ENCODE measurements at regions not wholly inside any gene's neighbourhood (a gene's known extent, or its start where the extent isn't known, plus 50 kb on each side); places are given as distances from the start of the nearest gene placed in this dataset.
A peak's percentile ranks its signal among the peaks of the same experiment; 100 is the strongest.

- no peak overlapping the region for H3K4me3 ChIP-seq (ENCODE audit: low read length in 2 of 2)
- no peaks in the 10 kb centered on the region for H3K36me3 ChIP-seq (ENCODE audit: control insufficient read depth in 2 of 2, insufficient read depth in 2 of 2, low read length in 2 of 2)
- H3K27me3 ChIP-seq (ENCODE audit: control insufficient read depth in 1 of 2, insufficient read depth in 2 of 2, low read length in 2 of 2), result no peaks in the 10 kb centered on the region
- no peaks in the 10 kb centered on the region for H3K4me1 ChIP-seq (ENCODE audit: control insufficient read depth, insufficient read depth, low read length)
- H3K9ac ChIP-seq (ENCODE audit: low read length in 2 of 2), result no peak overlapping the region
- no peak overlapping the region for H3K27ac ChIP-seq (ENCODE audit: low read length)
- no peaks in the 10 kb centered on the region for H3K9me3 ChIP-seq (ENCODE audit: control insufficient read depth in 2 of 2, low read length in 2 of 2)
These were observed 268.3 kb downstream of the SNX13 start for GRCh38 chr7:17671956-17672355.

DNA sequence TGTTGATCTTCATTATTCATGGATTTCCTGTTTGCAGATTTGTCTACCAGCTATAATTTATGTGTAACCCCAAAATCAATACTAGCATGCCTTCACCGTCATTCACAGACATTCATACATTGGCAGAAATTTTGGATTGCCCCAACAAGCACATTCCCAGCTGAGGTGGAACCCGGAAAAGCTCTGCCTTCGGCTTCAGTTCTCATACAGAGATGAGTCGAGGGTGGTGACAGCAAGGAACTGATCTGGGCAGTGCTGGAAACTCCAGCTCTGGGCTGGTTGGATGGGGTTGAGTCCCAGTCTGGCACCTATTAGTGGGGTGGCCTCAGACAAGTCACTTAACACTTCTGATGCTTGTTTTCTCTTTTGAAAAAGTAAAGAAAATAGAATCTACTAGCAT lies 267.5 kb downstream of the SNX13 start:
- H3K36me3 ChIP-seq (ENCODE audit: control insufficient read depth in 2 of 2, insufficient read depth in 2 of 2, low read length in 2 of 2), result no peaks in the 10 kb centered on the region
- no peak overlapping the region for H3K27ac ChIP-seq (ENCODE audit: low read length)
- H3K9ac ChIP-seq (ENCODE audit: low read length in 2 of 2), result no peak overlapping the region
- H3K4me3 ChIP-seq (ENCODE audit: low read length in 2 of 2), result no peak overlapping the region
- H3K27me3 ChIP-seq (ENCODE audit: control insufficient read depth in 1 of 2, insufficient read depth in 2 of 2, low read length in 2 of 2), result no peaks in the 10 kb centered on the region
- H3K9me3 ChIP-seq (ENCODE audit: control insufficient read depth in 2 of 2, low read length in 2 of 2), result no peaks in the 10 kb centered on the region
- H3K4me1 ChIP-seq (ENCODE audit: control insufficient read depth, insufficient read depth, low read length), result no peaks in the 10 kb centered on the region

DNA sequence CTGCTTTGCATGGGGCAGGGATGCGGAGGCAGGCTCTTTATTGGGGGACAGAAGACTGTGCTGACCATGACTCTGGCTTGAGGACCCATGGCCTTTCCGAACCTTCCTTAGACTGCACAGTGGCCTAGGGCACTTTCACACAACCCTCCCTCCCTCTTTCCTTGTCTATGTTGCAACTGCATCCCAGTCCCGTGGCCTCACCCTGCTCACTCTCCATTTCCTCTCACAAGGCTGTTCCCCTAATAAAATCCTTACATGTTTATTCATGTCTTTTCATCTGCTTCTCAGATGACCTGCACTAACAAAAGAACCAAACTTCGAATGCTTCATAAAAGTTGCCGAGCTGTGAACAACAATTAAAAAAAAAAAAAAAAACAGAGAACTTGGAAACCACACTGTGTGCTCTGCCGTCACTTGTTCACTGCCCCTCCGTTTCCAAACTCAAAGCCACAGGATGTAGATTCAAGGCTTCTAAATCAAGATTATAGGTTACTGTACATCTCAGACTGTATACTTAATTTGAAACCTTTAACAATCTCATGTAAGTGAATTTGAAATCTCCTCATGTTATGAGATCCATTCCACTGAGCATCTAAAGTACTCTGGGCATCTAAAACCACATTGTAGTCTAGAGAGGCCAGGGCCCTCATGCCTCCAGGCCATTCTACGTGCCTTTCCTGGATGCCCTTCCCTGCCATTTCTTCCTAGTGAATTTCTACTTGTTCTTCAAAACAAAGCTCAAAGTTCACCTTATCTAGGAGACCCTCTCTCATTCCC lies 265.9 kb downstream of the SNX13 start:
- no peak overlapping the region for H3K9ac ChIP-seq (ENCODE audit: low read length in 2 of 2)
- no peak overlapping the region for H3K27ac ChIP-seq (ENCODE audit: low read length)
- H3K4me3 ChIP-seq (ENCODE audit: low read length in 2 of 2), result no peak overlapping the region
- H3K4me1 ChIP-seq (ENCODE audit: control insufficient read depth, insufficient read depth, low read length), result no peaks in the 10 kb centered on the region
- H3K27me3 ChIP-seq (ENCODE audit: control insufficient read depth in 1 of 2, insufficient read depth in 2 of 2, low read length in 2 of 2), result no peaks in the 10 kb centered on the region
- no peaks in the 10 kb centered on the region for H3K36me3 ChIP-seq (ENCODE audit: control insufficient read depth in 2 of 2, insufficient read depth in 2 of 2, low read length in 2 of 2)
- H3K9me3 ChIP-seq (ENCODE audit: control insufficient read depth in 2 of 2, low read length in 2 of 2), result no peaks in the 10 kb centered on the region

DNA sequence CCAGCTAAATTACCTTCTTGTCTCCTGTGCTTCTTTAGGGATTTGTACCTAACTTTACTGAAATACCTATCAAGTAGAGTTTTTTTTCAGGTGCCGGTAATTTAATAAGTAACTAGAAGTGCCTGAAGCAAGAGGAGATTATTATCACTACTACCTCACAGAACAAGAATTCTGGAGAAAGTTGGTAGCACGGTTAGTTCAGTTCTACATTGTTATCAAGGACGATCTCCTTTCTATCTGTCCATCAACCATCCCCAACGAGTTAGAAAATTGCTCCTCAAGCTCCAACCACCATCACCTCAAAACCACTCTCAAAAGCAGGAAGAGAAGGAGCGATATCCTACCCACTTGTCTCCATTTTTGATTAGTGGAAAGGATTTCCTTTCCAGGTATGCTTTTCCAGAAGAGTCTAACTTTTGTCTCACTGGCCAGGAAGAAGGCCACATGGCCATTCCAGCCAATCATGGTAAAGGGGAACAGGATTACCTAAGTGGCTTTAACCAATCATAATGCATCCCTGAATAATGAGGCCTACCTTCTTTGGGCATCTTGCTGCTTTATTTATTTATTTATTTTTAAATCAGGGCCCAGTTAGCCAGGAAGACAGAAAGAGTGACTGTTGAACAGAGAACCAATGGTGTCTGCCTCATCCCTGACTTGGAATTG lies 265.2 kb downstream of the SNX13 start:
- Histone ChIP-seq H3K27me3 (ENCODE audit: control insufficient read depth in 1 of 2, insufficient read depth in 2 of 2, low read length in 2 of 2) (peaks cover 0 to 2% of the 10 kb centered on the region in 2 donors), H3K4me3 (ENCODE audit: low read length in 2 of 2) (no peak overlapping the region), H3K27ac (ENCODE audit: low read length) (no peak overlapping the region), H3K4me1 (ENCODE audit: control insufficient read depth, insufficient read depth, low read length) (peaks cover 3% of the 10 kb centered on the region), H3K36me3 (ENCODE audit: control insufficient read depth in 2 of 2, insufficient read depth in 2 of 2, low read length in 2 of 2) (no peaks in the 10 kb centered on the region), H3K9ac (ENCODE audit: low read length in 2 of 2) (no peak overlapping the region), H3K9me3 (ENCODE audit: control insufficient read depth in 2 of 2, low read length in 2 of 2) (no peaks in the 10 kb centered on the region)

- Histone ChIP-seq H3K27ac (ENCODE audit: low read length) (no peak overlapping the region), H3K9me3 (ENCODE audit: control insufficient read depth in 2 of 2, low read length in 2 of 2) (no peaks in the 10 kb centered on the region), H3K4me1 (ENCODE audit: control insufficient read depth, insufficient read depth, low read length) (peaks cover 8% of the 10 kb centered on the region), H3K27me3 (ENCODE audit: control insufficient read depth in 1 of 2, insufficient read depth in 2 of 2, low read length in 2 of 2) (peaks cover 0 to 2% of the 10 kb centered on the region in 2 donors), H3K4me3 (ENCODE audit: low read length in 2 of 2) (no peak overlapping the region), H3K36me3 (ENCODE audit: control insufficient read depth in 2 of 2, insufficient read depth in 2 of 2, low read length in 2 of 2) (no peaks in the 10 kb centered on the region), H3K9ac (ENCODE audit: low read length in 2 of 2) (no peak overlapping the region)
These were observed 262.9 kb downstream of the SNX13 start for GRCh38 chr7:17677408-17677807.

DNA sequence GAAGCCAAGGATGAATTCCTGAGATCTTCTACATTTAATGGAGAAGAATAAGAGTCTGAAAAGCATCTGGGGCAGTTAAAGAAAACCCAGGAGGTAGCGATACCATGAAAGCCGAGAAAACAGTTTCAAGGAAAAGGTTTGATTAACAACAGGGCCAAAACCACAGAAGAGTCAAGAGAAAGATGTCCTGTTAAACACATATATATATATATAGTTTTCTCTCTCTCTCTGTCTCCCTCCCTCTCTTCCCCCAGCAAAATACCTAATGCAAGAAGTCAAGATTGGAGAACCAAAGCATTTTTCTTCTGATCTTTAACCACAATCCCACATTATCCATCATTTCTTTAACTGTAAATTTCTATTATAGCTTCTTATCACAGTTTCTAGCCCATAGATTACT lies 261.4 kb downstream of the SNX13 start:
- Histone ChIP-seq H3K4me3 (ENCODE audit: low read length in 2 of 2) (no peak overlapping the region), H3K27ac (ENCODE audit: low read length) (no peak overlapping the region), H3K4me1 (ENCODE audit: control insufficient read depth, insufficient read depth, low read length) (peaks cover 11% of the 10 kb centered on the region), H3K9ac (ENCODE audit: low read length in 2 of 2) (no peak overlapping the region), H3K27me3 (ENCODE audit: control insufficient read depth in 1 of 2, insufficient read depth in 2 of 2, low read length in 2 of 2) (peaks cover 0 to 2% of the 10 kb centered on the region in 2 donors), H3K36me3 (ENCODE audit: control insufficient read depth in 2 of 2, insufficient read depth in 2 of 2, low read length in 2 of 2) (no peaks in the 10 kb centered on the region), H3K9me3 (ENCODE audit: control insufficient read depth in 2 of 2, low read length in 2 of 2) (no peaks in the 10 kb centered on the region)

- H3K27me3 ChIP-seq (ENCODE audit: control insufficient read depth in 1 of 2, insufficient read depth in 2 of 2, low read length in 2 of 2), result peaks cover 0 to 2% of the 10 kb centered on the region in 2 donors
- H3K9ac ChIP-seq (ENCODE audit: low read length in 2 of 2), result no peak overlapping the region
- no peaks in the 10 kb centered on the region for H3K9me3 ChIP-seq (ENCODE audit: control insufficient read depth in 2 of 2, low read length in 2 of 2)
- H3K4me1 ChIP-seq (ENCODE audit: control insufficient read depth, insufficient read depth, low read length), result peaks cover 11% of the 10 kb centered on the region
- no peaks in the 10 kb centered on the region for H3K36me3 ChIP-seq (ENCODE audit: control insufficient read depth in 2 of 2, insufficient read depth in 2 of 2, low read length in 2 of 2)
- no peak overlapping the region for H3K4me3 ChIP-seq (ENCODE audit: low read length in 2 of 2)
- no peak overlapping the region for H3K27ac ChIP-seq (ENCODE audit: low read length)
These were observed 260.8 kb downstream of the SNX13 start for GRCh38 chr7:17679458-17679857.

- Histone ChIP-seq H3K9ac (ENCODE audit: low read length in 2 of 2) (no peak overlapping the region), H3K27ac (ENCODE audit: low read length) (no peak overlapping the region)
These were observed 260.3 kb downstream of the SNX13 start for GRCh38 chr7:17680026-17680425.

DNA sequence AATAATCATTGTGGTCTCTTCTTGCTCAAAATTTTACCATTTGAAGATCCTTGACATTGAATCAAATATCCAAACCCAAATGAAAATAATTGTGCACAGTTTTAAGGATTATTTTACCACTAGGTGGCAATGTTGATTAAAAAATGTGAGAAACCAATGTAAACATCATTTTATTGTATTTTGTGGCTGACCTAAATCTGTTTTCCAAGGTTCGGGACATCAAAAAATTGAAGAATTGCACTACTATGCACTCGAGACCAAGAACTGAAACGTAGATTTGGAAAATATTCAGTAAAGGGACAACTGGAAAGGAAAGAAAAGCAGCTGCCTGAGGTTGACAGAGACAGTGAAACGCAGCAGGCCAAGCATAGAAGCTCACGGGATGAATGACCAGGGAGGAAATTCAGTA lies 259.3 kb downstream of the SNX13 start:
- H3K9me3 ChIP-seq (ENCODE audit: control insufficient read depth in 2 of 2, low read length in 2 of 2), result no peaks in the 10 kb centered on the region
- H3K4me1 ChIP-seq (ENCODE audit: control insufficient read depth, insufficient read depth, low read length), result peaks cover 11% of the 10 kb centered on the region
- no peaks in the 10 kb centered on the region for H3K36me3 ChIP-seq (ENCODE audit: control insufficient read depth in 2 of 2, insufficient read depth in 2 of 2, low read length in 2 of 2)
- H3K27ac ChIP-seq (ENCODE audit: low read length), result no peak overlapping the region
- H3K9ac ChIP-seq (ENCODE audit: low read length in 2 of 2), result peak overlapping the region in 1 of 2 donors; percentile 21
- H3K4me3 ChIP-seq (ENCODE audit: low read length in 2 of 2), result peak overlapping the region in 1 of 2 donors; percentile 31
- peaks cover 0 to 2% of the 10 kb centered on the region in 2 donors for H3K27me3 ChIP-seq (ENCODE audit: control insufficient read depth in 1 of 2, insufficient read depth in 2 of 2, low read length in 2 of 2)

More at GRCh38 chr7:17680026-17680425, 260.3 kb downstream of the SNX13 start:
- H3K4me3 ChIP-seq (ENCODE audit: low read length in 2 of 2), result no peak overlapping the region
- no peaks in the 10 kb centered on the region for H3K36me3 ChIP-seq (ENCODE audit: control insufficient read depth in 2 of 2, insufficient read depth in 2 of 2, low read length in 2 of 2)
- H3K4me1 ChIP-seq (ENCODE audit: control insufficient read depth, insufficient read depth, low read length), result peaks cover 11% of the 10 kb centered on the region
- H3K9me3 ChIP-seq (ENCODE audit: control insufficient read depth in 2 of 2, low read length in 2 of 2), result no peaks in the 10 kb centered on the region
- peaks cover 0 to 2% of the 10 kb centered on the region in 2 donors for H3K27me3 ChIP-seq (ENCODE audit: control insufficient read depth in 1 of 2, insufficient read depth in 2 of 2, low read length in 2 of 2)

GRCh38 chr7:17681965-17682364 lies 258.3 kb downstream of the SNX13 start:
- H3K36me3 ChIP-seq (ENCODE audit: control insufficient read depth in 2 of 2, insufficient read depth in 2 of 2, low read length in 2 of 2), result no peaks in the 10 kb centered on the region
- no peak overlapping the region for H3K27ac ChIP-seq (ENCODE audit: low read length)
- peaks cover 11% of the 10 kb centered on the region for H3K4me1 ChIP-seq (ENCODE audit: control insufficient read depth, insufficient read depth, low read length)
- peaks cover 0 to 2% of the 10 kb centered on the region in 2 donors for H3K27me3 ChIP-seq (ENCODE audit: control insufficient read depth in 1 of 2, insufficient read depth in 2 of 2, low read length in 2 of 2)
- no peak overlapping the region for H3K9ac ChIP-seq (ENCODE audit: low read length in 2 of 2)
- H3K4me3 ChIP-seq (ENCODE audit: low read length in 2 of 2), result no peak overlapping the region
- H3K9me3 ChIP-seq (ENCODE audit: control insufficient read depth in 2 of 2, low read length in 2 of 2), result no peaks in the 10 kb centered on the region

DNA sequence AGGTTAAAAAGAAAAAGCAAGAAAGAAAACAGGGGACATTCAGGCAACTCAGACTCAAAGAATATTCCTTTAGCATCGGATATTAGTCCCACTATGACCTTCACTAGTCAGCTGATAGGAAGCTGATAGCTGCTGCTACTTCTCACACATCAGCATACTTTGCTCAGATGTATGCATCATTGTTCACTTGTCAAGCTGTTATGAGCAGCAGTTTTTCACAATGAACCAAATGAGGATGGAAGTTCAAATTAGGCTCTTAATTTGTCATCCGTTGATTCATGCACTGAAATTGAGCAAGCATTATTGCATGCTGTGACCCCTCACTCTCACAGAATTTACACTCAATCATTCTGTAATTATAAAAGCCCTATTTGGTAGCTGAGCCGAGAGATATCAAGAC lies 257.7 kb downstream of the SNX13 start:
- peaks cover 11% of the 10 kb centered on the region for H3K4me1 ChIP-seq (ENCODE audit: control insufficient read depth, insufficient read depth, low read length)
- peaks cover 0 to 2% of the 10 kb centered on the region in 2 donors for H3K27me3 ChIP-seq (ENCODE audit: control insufficient read depth in 1 of 2, insufficient read depth in 2 of 2, low read length in 2 of 2)
- no peak overlapping the region for H3K4me3 ChIP-seq (ENCODE audit: low read length in 2 of 2)
- H3K36me3 ChIP-seq (ENCODE audit: control insufficient read depth in 2 of 2, insufficient read depth in 2 of 2, low read length in 2 of 2), result no peaks in the 10 kb centered on the region
- no peaks in the 10 kb centered on the region for H3K9me3 ChIP-seq (ENCODE audit: control insufficient read depth in 2 of 2, low read length in 2 of 2)
- H3K27ac ChIP-seq (ENCODE audit: low read length), result no peak overlapping the region
- no peak overlapping the region for H3K9ac ChIP-seq (ENCODE audit: low read length in 2 of 2)
